HG03521 (cell line): ENCODE measurements at regions not wholly inside any gene's neighbourhood (a gene's known extent, or its start where the extent isn't known, plus 50 kb on each side); places are given as distances from the start of the nearest gene placed in this dataset.

Experiments used
- ATAC-seq: cut with Tn5 transposase; IDR thresholded peaks from one replicate; pipeline ENCODE4 v1.9.1; 2021; ENCODE audit warnings: mild to moderate bottlenecking, moderate library complexity; ENCODE audit not compliant: unreplicated experiment

GRCh38 chr12:107439026-107439738 is 246.4 kb upstream of the PWP1 start:
- no peak for ATAC-seq

- no peak for ATAC-seq
Measured at GRCh38 chr12:107440606-107441005, 245.0 kb upstream of the PWP1 start.

GRCh38 chr12:107441665-107442300 is 243.8 kb upstream of the PWP1 start:
- no peak for ATAC-seq

GRCh38 chr12:107442326-107442987 is 243.1 kb upstream of the PWP1 start:
- no peak for ATAC-seq

- ATAC-seq, result no peak
Measured at GRCh38 chr12:107443320-107444090, 242.1 kb upstream of the PWP1 start.

- ATAC-seq, result no peak
Measured at GRCh38 chr12:107444771-107445170, 240.8 kb upstream of the PWP1 start.

GRCh38 chr12:107446476-107446875 is 239.1 kb upstream of the PWP1 start:
- no peak for ATAC-seq

GRCh38 chr12:107447336-107447735 is 238.3 kb upstream of the PWP1 start:
- ATAC-seq, result no peak

- ATAC-seq, result no peak
Measured at GRCh38 chr12:107448198-107448597, 237.4 kb upstream of the PWP1 start.

- ATAC-seq, result no peak
Measured at GRCh38 chr12:107449891-107450290, 235.7 kb upstream of the PWP1 start.

- no peak for ATAC-seq
Measured at GRCh38 chr12:107450541-107450940, 235.1 kb upstream of the PWP1 start.

- no peak for ATAC-seq
Measured at GRCh38 chr12:107451246-107451645, 234.4 kb upstream of the PWP1 start.

GRCh38 chr12:107454109-107454830 is 231.3 kb upstream of the PWP1 start:
- ATAC-seq, result no peak

- ATAC-seq, result no peak
Measured at GRCh38 chr12:107457362-107457935, 228.2 kb upstream of the PWP1 start.

GRCh38 chr12:107458163-107458562 is 227.4 kb upstream of the PWP1 start:
- ATAC-seq, result no peak

- no peak for ATAC-seq
Measured at GRCh38 chr12:107458990-107459389, 226.6 kb upstream of the PWP1 start.

- no peak for ATAC-seq
Measured at GRCh38 chr12:107459641-107460040, 226.0 kb upstream of the PWP1 start.

- no peak for ATAC-seq
Measured at GRCh38 chr12:107461222-107461975, 224.2 kb upstream of the PWP1 start.

- ATAC-seq, result no peak
Measured at GRCh38 chr12:107462428-107463332, 222.9 kb upstream of the PWP1 start.
